ENCODE measurements at regions not wholly inside any gene's neighbourhood (a gene's known extent, or its start where the extent isn't known, plus 50 kb on each side); places are given as distances from the start of the nearest gene placed in this dataset.

DNA sequence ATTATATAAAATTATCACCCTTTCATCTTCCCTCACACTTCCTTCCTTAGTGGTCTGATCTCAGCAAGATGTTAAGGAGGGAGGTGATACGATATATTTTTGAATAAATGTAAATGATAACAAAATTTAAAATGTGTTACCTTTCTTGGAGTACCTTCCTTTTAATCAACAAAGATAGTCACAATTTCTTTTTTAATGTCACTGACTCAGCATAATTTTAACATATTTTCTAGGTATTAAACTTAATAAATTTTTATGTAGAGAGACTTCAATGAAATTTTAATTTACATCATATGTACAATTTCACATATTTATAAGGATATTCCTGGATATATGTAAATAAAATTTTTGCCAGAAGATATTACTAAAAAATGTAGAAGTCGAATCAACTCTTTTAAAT is 125.0 kb upstream of the FBN2 start:
- DNase-seq: no peak
- intact Hi-C loops (cut with DNase I): no loop called here

DNA sequence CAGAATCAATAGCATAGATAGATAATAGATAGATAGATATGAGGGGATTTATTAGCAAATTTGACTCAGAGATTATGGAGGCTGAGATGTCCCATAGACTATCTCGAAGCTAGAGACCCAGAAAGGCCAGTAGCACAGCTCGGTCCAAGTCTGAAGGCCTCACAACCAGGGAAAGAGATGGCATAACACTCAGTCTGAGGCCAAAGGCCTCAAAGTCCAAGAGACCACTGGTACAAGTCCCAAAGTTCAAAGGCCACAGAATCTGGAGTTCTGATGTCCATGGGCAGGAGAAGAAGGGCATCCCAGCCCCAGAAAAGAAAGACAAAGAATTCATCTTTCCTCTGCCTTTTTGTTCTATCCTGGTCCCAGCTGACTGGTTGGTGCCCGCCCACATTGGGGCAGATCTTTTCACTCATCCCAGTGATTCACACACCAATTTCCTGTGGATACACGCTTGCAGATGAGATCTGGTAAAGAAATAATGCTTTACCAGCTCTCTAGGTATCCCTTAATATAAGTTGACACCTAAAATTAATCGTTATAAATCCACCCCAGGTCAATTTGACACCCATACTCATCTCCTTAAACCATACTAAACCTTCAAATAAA is 127.8 kb upstream of the FBN2 start:
- DNase-seq: no peak
- intact Hi-C loops (cut with DNase I): no loop called here

- intact Hi-C loops (cut with DNase I): no loop called here
- peak in 3 of 42 donors; percentile 1 to 38 (median 2) for DNase-seq
Measured at GRCh38 chr5:128667152-128667551, 129.1 kb upstream of the FBN2 start.

- intact Hi-C loops (cut with DNase I): no loop called here
- DNase-seq: no peak
Measured at GRCh38 chr5:128667751-128668150, 129.7 kb upstream of the FBN2 start.

DNA sequence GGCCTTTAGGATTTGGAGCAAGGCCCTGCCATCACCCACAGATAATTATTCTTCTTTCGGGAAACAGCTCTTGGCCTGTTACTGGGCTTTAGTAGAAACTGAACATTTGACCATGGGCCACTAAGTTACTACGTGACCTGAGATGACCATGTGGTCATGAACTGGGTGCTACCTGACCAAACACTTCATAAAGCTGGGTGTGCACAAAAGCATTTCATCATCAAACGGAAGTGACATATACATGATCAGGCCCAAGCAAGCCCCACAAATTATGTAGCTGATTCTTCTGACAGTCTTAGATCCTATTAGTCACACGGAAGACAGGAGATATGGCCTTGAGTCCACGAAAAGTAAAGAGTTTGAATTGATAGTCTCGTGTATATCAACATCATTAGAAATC is 130.9 kb upstream of the FBN2 start:
- no peak for DNase-seq
- intact Hi-C loops (cut with DNase I): no loop called here

DNA sequence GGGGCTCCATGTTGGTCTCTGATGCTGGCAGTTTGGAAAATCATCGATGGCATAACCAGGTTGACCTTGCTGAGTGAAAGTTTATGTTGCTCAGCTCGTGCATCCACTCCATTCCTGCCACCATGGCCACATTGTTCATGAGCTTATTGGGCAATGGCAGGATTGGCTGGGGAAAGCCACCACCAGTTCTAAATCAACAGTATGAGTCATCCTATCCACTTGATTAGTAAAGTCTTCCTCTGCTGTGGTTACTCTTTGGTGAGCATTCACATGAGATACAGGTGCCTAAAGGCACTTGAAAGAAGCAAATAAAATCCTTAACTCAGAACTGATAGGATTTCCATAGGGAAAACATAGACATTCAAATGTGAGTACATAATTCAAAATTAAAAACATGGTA is 131.8 kb upstream of the FBN2 start:
- intact Hi-C loops (cut with DNase I): no loop called here
- no peak for DNase-seq

DNA sequence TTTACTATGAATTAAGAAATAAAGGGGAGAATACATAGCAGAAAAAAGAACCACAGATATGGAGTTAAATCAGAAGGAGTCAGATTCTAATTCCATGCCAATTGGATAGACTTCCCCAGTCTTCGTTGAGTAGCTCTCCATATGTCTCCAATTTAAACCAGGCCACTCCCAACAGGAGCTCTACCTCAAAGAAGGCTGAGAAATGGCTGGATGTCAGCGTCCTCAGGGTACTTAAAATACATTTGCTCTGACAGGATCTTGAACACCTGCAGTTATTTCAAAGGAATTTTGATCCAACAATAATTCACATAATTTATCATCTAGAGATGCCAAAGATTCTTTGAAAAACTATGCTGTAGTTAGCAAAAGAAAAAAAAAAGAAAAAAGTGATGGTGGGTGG is 133.9 kb upstream of the FBN2 start:
- intact Hi-C loops (cut with DNase I): no loop called here
- no peak for DNase-seq

DNA sequence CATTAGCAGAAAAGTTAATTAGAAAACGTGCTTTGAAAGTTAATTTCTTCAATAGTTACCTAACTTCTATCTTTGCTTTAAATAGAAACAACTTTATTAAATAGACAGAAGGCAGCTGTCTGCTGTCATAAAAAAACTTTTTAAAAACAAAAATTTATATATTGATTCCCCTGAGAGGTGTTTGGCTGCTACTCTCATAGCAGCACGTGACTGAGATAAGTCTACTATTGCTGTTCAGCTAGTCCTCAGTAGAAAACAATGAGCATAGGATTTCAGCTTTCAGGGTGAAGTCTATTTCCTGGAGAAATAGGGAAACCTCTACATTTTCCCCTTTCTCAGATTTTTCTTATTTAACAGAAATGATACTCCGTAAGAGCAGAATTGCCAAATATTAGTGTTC is 135.0 kb upstream of the FBN2 start:
- intact Hi-C loops (cut with DNase I): no loop called here
- DNase-seq: no peak

- no peak for DNase-seq
- intact Hi-C loops (cut with DNase I): no loop called here
Measured at GRCh38 chr5:128673411-128673957, 135.4 kb upstream of the FBN2 start.

DNA sequence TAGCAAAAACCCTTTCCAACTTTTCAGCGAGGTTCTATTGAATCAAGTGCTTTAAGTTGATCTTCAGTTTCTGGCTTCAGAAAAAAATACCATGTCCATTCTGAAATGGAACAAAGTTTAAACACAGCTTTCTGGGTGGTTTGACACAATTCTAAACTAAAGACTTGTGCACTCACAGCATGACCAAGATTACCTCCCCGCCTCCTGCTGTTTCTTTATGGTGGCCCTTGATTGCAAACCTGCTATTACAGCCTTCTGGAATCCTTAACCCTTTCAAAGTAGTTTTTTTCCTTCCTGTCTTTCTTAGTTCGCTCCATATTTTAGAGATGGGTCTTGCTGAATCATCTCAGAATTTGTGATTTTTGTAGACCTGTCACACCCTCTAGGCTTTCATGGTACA is 135.9 kb upstream of the FBN2 start:
- DNase-seq: no peak
- intact Hi-C loops (cut with DNase I): no loop called here

GRCh38 chr5:128674837-128675446 is 136.9 kb upstream of the FBN2 start:
- intact Hi-C loops (cut with DNase I): no loop called here
- peak in 26 of 42 donors; percentile 4 to 65 (median 20) for DNase-seq

- intact Hi-C loops (cut with DNase I): no loop called here
- no peak for DNase-seq
Measured at GRCh38 chr5:128681096-128681495, 143.1 kb upstream of the FBN2 start.

DNA sequence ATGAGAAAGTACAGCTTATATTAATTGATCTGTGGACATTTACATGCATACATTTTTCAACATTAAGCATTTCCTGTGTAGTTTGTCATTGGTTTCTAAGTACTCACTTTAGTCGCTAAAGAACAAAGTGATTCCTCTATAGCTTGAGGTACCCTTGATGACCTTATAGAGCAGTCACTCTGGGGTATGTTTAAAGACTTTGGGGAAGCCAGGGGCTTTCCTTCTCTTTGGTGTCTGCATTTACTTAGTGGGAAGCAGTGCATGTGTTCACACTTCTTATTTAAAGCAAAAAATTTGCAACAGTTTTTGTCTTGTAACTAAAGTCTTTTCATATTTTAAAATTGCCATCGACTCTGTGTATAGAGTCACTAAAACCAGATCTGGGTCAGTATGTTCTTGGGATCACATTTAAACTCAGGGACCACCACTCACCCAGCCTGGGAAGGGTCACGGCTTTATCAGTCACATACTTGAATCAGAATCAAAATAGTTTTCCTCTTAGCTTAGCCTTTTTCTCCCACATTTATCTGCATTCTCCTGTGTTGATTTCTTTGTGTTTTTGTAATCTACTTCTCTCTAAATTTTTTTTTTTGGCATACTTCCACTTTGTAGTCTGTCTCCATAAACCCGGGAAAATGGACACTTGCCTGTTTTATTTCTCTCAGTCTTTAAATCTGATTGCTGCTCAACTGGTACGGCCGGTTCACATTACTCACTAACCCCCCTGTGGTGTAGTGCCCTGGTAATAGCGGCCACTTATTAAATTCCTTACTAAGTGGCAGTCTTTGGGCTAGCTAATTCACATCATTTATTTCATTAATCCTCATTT is 143.9 kb upstream of the FBN2 start:
- no peak for DNase-seq
- intact Hi-C loops (cut with DNase I): no loop called here

GRCh38 chr5:128682669-128683068 is 144.6 kb upstream of the FBN2 start:
- intact Hi-C loops (cut with DNase I): no loop called here
- DNase-seq: no peak

- DNase-seq: no peak
- intact Hi-C loops (cut with DNase I): no loop called here
Measured at GRCh38 chr5:128684961-128685360, 146.9 kb upstream of the FBN2 start.

GRCh38 chr5:128687930-128688329 is 149.9 kb upstream of the FBN2 start:
- DNase-seq: no peak
- intact Hi-C loops (cut with DNase I): no loop called here

DNA sequence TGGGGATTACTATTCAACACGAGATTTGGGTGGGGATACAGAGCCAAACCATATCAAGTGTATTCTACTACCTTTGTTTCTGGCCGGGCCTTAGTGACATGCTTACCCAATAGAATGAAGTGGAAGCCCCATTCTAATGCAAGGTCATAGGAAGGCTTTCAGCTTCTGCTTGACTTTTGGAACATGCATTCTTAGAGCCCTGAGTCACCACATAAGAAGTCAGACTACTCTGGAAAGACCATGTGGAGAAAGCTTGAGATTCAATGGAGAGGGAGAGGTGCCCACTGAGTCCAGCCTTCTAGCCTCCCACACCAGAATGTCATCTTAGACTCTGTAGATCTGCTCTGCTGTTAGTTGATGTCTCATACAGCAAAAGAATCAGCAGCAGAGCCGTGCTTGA is 155.7 kb upstream of the FBN2 start:
- intact Hi-C loops (cut with DNase I): no loop called here
- DNase-seq: no peak

GRCh38 chr5:128695791-128696530 is 157.9 kb upstream of the FBN2 start:
- DNase-seq: peak in 1 of 42 donors; percentile 5
- intact Hi-C loops (cut with DNase I): no loop called here

- no peak for DNase-seq
- intact Hi-C loops (cut with DNase I): no loop called here
Measured at GRCh38 chr5:128701301-128701700, 163.3 kb upstream of the FBN2 start.

DNA sequence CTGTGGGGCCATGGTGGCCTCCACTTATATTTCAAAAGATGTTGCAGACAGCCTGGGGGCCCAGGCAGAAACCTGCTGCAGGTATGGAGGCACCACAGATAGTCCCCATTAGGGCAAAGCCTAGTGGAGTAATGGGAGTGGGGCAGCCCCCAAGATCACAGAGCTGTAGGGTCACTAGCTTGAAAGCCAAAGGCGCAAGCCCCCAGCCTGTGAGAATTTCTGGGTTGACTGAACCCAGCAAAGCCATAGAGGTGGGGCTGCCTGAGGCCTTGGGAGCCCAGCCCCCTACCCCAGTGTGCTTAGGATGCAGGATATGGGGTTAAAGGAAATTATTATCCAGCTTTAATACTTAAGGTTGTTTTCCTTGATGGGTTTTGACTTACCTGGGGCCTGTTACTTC is 165.3 kb upstream of the FBN2 start:
- no peak for DNase-seq
- intact Hi-C loops (cut with DNase I): no loop called here

Data from head of caudate nucleus (tissue), 42 donors.